Panc1 (cell line): ENCODE measurements at regions not wholly inside any gene's neighbourhood (a gene's known extent, or its start where the extent isn't known, plus 50 kb on each side); places are given as distances from the start of the nearest gene placed in this dataset.

ENCODE experiments used
- POLR2AphosphoS5 ChIP-seq: IDR thresholded peaks from 2 replicates; pipeline ENCODE4 v1.6.1; 2012; ENCODE audit warnings: mild to moderate bottlenecking, low read depth, low read length, moderate library complexity
- SIN3A ChIP-seq: IDR thresholded peaks from 2 replicates; pipeline ENCODE4 v1.6.1; 2012; ENCODE audit warnings: low read depth, mild to moderate bottlenecking, low read length, moderate library complexity, borderline replicate concordance; ENCODE audit not compliant: insufficient read depth
- TCF7L2 ChIP-seq: IDR thresholded peaks from 2 replicates; pipeline ENCODE4 v1.6.1; 2011; ENCODE audit warnings: mild to moderate bottlenecking, low read depth, low read length, inconsistent platforms
- TF ChIP-seq, protein P1 (sequence below): fragments of 450-650 bp; IDR thresholded peaks from 2 replicates; pipeline ENCODE4 v1.5.1; 2017; ENCODE audit warnings: mild to moderate bottlenecking
- TF ChIP-seq, protein P2 (sequence below), 2 experiments: IDR thresholded peaks; 2 replicates each; pipeline ENCODE4 v1.6.1; 2011 to 2012; ENCODE audit warnings: low read depth in 2 of 2, control low read depth in 1 of 2, low read length in 1 of 2, mild to moderate bottlenecking in 1 of 2, moderate library complexity in 1 of 2; ENCODE audit not compliant: insufficient read depth in 1 of 2

GRCh38 chr5:53355316-53355715 is 125.1 kb upstream of the FST start:
- TF ChIP-seq, protein P1, sequence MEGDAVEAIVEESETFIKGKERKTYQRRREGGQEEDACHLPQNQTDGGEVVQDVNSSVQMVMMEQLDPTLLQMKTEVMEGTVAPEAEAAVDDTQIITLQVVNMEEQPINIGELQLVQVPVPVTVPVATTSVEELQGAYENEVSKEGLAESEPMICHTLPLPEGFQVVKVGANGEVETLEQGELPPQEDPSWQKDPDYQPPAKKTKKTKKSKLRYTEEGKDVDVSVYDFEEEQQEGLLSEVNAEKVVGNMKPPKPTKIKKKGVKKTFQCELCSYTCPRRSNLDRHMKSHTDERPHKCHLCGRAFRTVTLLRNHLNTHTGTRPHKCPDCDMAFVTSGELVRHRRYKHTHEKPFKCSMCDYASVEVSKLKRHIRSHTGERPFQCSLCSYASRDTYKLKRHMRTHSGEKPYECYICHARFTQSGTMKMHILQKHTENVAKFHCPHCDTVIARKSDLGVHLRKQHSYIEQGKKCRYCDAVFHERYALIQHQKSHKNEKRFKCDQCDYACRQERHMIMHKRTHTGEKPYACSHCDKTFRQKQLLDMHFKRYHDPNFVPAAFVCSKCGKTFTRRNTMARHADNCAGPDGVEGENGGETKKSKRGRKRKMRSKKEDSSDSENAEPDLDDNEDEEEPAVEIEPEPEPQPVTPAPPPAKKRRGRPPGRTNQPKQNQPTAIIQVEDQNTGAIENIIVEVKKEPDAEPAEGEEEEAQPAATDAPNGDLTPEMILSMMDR = no peak
- TF ChIP-seq POLR2AphosphoS5 (no peak), SIN3A (no peak), TCF7L2 (no peak)
- TF ChIP-seq, protein P2, sequence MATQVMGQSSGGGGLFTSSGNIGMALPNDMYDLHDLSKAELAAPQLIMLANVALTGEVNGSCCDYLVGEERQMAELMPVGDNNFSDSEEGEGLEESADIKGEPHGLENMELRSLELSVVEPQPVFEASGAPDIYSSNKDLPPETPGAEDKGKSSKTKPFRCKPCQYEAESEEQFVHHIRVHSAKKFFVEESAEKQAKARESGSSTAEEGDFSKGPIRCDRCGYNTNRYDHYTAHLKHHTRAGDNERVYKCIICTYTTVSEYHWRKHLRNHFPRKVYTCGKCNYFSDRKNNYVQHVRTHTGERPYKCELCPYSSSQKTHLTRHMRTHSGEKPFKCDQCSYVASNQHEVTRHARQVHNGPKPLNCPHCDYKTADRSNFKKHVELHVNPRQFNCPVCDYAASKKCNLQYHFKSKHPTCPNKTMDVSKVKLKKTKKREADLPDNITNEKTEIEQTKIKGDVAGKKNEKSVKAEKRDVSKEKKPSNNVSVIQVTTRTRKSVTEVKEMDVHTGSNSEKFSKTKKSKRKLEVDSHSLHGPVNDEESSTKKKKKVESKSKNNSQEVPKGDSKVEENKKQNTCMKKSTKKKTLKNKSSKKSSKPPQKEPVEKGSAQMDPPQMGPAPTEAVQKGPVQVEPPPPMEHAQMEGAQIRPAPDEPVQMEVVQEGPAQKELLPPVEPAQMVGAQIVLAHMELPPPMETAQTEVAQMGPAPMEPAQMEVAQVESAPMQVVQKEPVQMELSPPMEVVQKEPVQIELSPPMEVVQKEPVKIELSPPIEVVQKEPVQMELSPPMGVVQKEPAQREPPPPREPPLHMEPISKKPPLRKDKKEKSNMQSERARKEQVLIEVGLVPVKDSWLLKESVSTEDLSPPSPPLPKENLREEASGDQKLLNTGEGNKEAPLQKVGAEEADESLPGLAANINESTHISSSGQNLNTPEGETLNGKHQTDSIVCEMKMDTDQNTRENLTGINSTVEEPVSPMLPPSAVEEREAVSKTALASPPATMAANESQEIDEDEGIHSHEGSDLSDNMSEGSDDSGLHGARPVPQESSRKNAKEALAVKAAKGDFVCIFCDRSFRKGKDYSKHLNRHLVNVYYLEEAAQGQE (IDR thresholded peaks at IDR 0.05; ENCODE audit: insufficient read depth in 1 of 2, low read depth in 2 of 2, low read length in 1 of 2) = no peak
